ENCODE measurements at regions not wholly inside any gene's neighbourhood (a gene's known extent, or its start where the extent isn't known, plus 50 kb on each side); places are given as distances from the start of the nearest gene placed in this dataset.

GRCh38 chr14:44107156-44107555 lies 399.9 kb downstream of the FSCB start:
- no peak for TF ChIP-seq CTCF (IDR thresholded peaks at IDR 0.05)
- ATAC-seq (ENCODE audit: insufficient number of reproducible peaks, low FRiP score, low read depth) = no peak
- DNase-seq (ENCODE audit: low spot score) = no peak
- Histone ChIP-seq H3K27ac (no peak overlapping the region), H3K27me3 (replicated peaks; ENCODE audit: insufficient read depth) (no peaks in the 10 kb centered on the region), H3K4me3 (no peak overlapping the region), H3K9me3 (peaks cover 3% of the 10 kb centered on the region), H3K36me3 (no peaks in the 10 kb centered on the region), H3K4me1 (ENCODE audit: control insufficient read depth in 1 of 2, low read depth in 2 of 2) (no peaks in the 10 kb centered on the region)

- ATAC-seq (ENCODE audit: insufficient number of reproducible peaks, low FRiP score, low read depth) (no peak), DNase-seq (ENCODE audit: low spot score) (no peak)
- no peaks in the 10 kb centered on the region for H3K9me3 ChIP-seq
- no peaks in the 10 kb centered on the region for H3K36me3 ChIP-seq
- H3K4me1 ChIP-seq (ENCODE audit: control insufficient read depth in 1 of 2, low read depth in 2 of 2) = no peaks in the 10 kb centered on the region
- no peak overlapping the region for H3K4me3 ChIP-seq
- no peak for TF ChIP-seq CTCF (IDR thresholded peaks at IDR 0.05)
- H3K27ac ChIP-seq = no peak overlapping the region
- H3K27me3 ChIP-seq (replicated peaks; ENCODE audit: insufficient read depth) = no peaks in the 10 kb centered on the region
These were observed 407.2 kb downstream of the FSCB start for GRCh38 chr14:44099743-44100488.

- Histone ChIP-seq H3K4me1 (ENCODE audit: control insufficient read depth in 1 of 2, low read depth in 2 of 2) (no peaks in the 10 kb centered on the region), H3K27ac (no peak overlapping the region), H3K4me3 (no peak overlapping the region), H3K36me3 (no peaks in the 10 kb centered on the region), H3K27me3 (replicated peaks; ENCODE audit: insufficient read depth) (no peaks in the 10 kb centered on the region), H3K9me3 (no peaks in the 10 kb centered on the region)
- DNase-seq (ENCODE audit: low spot score) (no peak), ATAC-seq (ENCODE audit: insufficient number of reproducible peaks, low FRiP score, low read depth) (no peak)
- no peak for TF ChIP-seq CTCF (IDR thresholded peaks at IDR 0.05)
These were observed 425.9 kb downstream of the FSCB start for GRCh38 chr14:44081146-44081545.

GRCh38 chr14:44070046-44070445 lies 437.0 kb downstream of the FSCB start:
- DNase-seq (ENCODE audit: low spot score) (no peak), ATAC-seq (ENCODE audit: insufficient number of reproducible peaks, low FRiP score, low read depth) (no peak)
- Histone ChIP-seq H3K4me3 (no peak overlapping the region), H3K9me3 (no peaks in the 10 kb centered on the region), H3K27me3 (replicated peaks; ENCODE audit: insufficient read depth) (no peaks in the 10 kb centered on the region), H3K4me1 (ENCODE audit: control insufficient read depth in 1 of 2, low read depth in 2 of 2) (no peaks in the 10 kb centered on the region), H3K36me3 (no peaks in the 10 kb centered on the region), H3K27ac (no peak overlapping the region)
- no peak for TF ChIP-seq CTCF (IDR thresholded peaks at IDR 0.05)

- DNase-seq (ENCODE audit: low spot score) (no peak), ATAC-seq (ENCODE audit: insufficient number of reproducible peaks, low FRiP score, low read depth) (no peak)
- H3K27ac ChIP-seq = no peak overlapping the region
- no peaks in the 10 kb centered on the region for H3K36me3 ChIP-seq
- H3K4me1 ChIP-seq (ENCODE audit: control insufficient read depth in 1 of 2, low read depth in 2 of 2) = no peaks in the 10 kb centered on the region
- TF ChIP-seq CTCF (IDR thresholded peaks at IDR 0.05) = no peak
- H3K4me3 ChIP-seq = no peak overlapping the region
- no peaks in the 10 kb centered on the region for H3K27me3 ChIP-seq (replicated peaks; ENCODE audit: insufficient read depth)
- H3K9me3 ChIP-seq = no peaks in the 10 kb centered on the region
These were observed 453.7 kb downstream of the FSCB start for GRCh38 chr14:44053422-44053821.

Measured in thoracic aorta (tissue), 2 donors.